ENCODE measurements at regions not wholly inside any gene's neighbourhood (a gene's known extent, or its start where the extent isn't known, plus 50 kb on each side); places are given as distances from the start of the nearest gene placed in this dataset.

DNA sequence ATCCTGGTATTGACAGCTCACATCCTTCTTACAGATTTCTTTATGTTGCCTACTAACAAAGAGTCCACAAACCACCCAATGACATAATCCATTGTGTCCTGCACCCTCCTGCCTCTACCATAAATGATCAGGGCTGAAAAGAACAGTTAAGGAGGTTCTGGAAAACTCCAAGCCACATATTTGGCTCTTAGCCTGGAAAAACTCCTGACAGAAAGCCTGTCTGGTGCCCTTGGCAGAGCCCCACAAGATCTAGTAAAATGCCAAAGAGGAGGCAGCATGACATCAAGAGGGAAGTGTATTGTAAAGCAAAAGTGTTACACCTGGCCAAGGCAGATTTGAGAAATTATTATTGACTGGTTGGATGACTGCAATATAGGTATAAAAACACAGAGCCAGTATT lies 126.4 kb upstream of the VGLL2 start:
- Histone ChIP-seq H3K27me3 (ENCODE audit: control insufficient read depth in 4 of 4, insufficient read depth in 4 of 4, low read length in 3 of 4) (no peaks in the 10 kb centered on the region), H3K4me1 (ENCODE audit: control insufficient read depth in 4 of 4, insufficient read depth in 4 of 4, low read length in 3 of 4) (no peaks in the 10 kb centered on the region), H3K9ac (ENCODE audit: low read depth in 1 of 2, low read length in 2 of 2) (no peak overlapping the region), H3K36me3 (ENCODE audit: control insufficient read depth in 4 of 4, insufficient read depth in 3 of 4, low read depth in 1 of 4, low read length in 3 of 4) (no peaks in the 10 kb centered on the region), H3K27ac (ENCODE audit: low read depth in 1 of 2, low read length in 2 of 2) (no peak overlapping the region), H3K4me3 (ENCODE audit: low read depth in 1 of 3, low read length in 3 of 3) (no peak overlapping the region), H3K9me3 (ENCODE audit: control insufficient read depth in 4 of 4, low read length in 3 of 4) (no peaks in the 10 kb centered on the region)
- TF ChIP-seq, protein P1, sequence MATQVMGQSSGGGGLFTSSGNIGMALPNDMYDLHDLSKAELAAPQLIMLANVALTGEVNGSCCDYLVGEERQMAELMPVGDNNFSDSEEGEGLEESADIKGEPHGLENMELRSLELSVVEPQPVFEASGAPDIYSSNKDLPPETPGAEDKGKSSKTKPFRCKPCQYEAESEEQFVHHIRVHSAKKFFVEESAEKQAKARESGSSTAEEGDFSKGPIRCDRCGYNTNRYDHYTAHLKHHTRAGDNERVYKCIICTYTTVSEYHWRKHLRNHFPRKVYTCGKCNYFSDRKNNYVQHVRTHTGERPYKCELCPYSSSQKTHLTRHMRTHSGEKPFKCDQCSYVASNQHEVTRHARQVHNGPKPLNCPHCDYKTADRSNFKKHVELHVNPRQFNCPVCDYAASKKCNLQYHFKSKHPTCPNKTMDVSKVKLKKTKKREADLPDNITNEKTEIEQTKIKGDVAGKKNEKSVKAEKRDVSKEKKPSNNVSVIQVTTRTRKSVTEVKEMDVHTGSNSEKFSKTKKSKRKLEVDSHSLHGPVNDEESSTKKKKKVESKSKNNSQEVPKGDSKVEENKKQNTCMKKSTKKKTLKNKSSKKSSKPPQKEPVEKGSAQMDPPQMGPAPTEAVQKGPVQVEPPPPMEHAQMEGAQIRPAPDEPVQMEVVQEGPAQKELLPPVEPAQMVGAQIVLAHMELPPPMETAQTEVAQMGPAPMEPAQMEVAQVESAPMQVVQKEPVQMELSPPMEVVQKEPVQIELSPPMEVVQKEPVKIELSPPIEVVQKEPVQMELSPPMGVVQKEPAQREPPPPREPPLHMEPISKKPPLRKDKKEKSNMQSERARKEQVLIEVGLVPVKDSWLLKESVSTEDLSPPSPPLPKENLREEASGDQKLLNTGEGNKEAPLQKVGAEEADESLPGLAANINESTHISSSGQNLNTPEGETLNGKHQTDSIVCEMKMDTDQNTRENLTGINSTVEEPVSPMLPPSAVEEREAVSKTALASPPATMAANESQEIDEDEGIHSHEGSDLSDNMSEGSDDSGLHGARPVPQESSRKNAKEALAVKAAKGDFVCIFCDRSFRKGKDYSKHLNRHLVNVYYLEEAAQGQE (IDR thresholded peaks at IDR 0.05) = no peak
- no peak for DNase-seq (ENCODE audit: low spot score)

DNA sequence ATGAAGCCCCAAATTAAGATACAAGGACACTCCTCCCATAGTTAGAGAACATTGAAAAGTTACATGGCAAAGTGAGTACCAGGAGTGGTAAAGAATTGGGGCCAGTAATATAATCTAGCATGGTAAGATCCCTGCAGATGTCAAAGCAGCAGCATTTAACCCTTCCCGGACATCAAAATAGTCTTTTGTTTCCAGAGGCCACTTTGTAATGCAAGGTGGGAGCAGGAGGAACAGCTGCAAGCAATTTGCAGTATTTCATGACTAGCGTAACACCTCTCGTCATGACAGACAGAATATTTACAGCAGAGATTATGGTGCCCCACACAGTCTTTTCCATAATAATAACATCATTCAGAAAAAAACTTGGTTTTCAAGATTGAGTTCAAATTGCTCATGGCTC lies 123.2 kb upstream of the VGLL2 start:
- 74% methylated on average over 3 of the region's 3 CpGs for WGBS
- no peaks in the 10 kb centered on the region for H3K9me3 ChIP-seq (ENCODE audit: control insufficient read depth in 4 of 4, low read length in 3 of 4)
- no peak overlapping the region for H3K4me3 ChIP-seq (ENCODE audit: low read depth in 1 of 3, low read length in 3 of 3)
- TF ChIP-seq HNF4G (IDR thresholded peaks at IDR 0.05) = no peak
- TF ChIP-seq FOXA1 (IDR thresholded peaks at IDR 0.05) = no peak
- TF ChIP-seq EGR1 (IDR thresholded peaks at IDR 0.05; ENCODE audit: low read depth in 2 of 2) = no peak
- TF ChIP-seq, protein P2, sequence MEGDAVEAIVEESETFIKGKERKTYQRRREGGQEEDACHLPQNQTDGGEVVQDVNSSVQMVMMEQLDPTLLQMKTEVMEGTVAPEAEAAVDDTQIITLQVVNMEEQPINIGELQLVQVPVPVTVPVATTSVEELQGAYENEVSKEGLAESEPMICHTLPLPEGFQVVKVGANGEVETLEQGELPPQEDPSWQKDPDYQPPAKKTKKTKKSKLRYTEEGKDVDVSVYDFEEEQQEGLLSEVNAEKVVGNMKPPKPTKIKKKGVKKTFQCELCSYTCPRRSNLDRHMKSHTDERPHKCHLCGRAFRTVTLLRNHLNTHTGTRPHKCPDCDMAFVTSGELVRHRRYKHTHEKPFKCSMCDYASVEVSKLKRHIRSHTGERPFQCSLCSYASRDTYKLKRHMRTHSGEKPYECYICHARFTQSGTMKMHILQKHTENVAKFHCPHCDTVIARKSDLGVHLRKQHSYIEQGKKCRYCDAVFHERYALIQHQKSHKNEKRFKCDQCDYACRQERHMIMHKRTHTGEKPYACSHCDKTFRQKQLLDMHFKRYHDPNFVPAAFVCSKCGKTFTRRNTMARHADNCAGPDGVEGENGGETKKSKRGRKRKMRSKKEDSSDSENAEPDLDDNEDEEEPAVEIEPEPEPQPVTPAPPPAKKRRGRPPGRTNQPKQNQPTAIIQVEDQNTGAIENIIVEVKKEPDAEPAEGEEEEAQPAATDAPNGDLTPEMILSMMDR (IDR thresholded peaks at IDR 0.05; ENCODE audit: low read depth, low read length, missing input control) = no peak
- TF ChIP-seq HNF4A (conservative IDR thresholded peaks at IDR 0.05) = no peak
- TF ChIP-seq TAF1 (conservative IDR thresholded peaks at IDR 0.05) = no peak
- TF ChIP-seq, protein P3, sequence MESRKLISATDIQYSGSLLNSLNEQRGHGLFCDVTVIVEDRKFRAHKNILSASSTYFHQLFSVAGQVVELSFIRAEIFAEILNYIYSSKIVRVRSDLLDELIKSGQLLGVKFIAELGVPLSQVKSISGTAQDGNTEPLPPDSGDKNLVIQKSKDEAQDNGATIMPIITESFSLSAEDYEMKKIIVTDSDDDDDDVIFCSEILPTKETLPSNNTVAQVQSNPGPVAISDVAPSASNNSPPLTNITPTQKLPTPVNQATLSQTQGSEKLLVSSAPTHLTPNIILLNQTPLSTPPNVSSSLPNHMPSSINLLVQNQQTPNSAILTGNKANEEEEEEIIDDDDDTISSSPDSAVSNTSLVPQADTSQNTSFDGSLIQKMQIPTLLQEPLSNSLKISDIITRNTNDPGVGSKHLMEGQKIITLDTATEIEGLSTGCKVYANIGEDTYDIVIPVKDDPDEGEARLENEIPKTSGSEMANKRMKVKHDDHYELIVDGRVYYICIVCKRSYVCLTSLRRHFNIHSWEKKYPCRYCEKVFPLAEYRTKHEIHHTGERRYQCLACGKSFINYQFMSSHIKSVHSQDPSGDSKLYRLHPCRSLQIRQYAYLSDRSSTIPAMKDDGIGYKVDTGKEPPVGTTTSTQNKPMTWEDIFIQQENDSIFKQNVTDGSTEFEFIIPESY (IDR thresholded peaks at IDR 0.05) = no peak
- no peak for TF ChIP-seq SP1 (IDR thresholded peaks at IDR 0.05)
- TF ChIP-seq YY1 (IDR thresholded peaks at IDR 0.05) = no peak
- no peak for TF ChIP-seq NR2F2 (IDR thresholded peaks at IDR 0.05)
- H3K27me3 ChIP-seq (ENCODE audit: control insufficient read depth in 4 of 4, insufficient read depth in 4 of 4, low read length in 3 of 4) = no peaks in the 10 kb centered on the region
- no peaks in the 10 kb centered on the region for H3K4me1 ChIP-seq (ENCODE audit: control insufficient read depth in 4 of 4, insufficient read depth in 4 of 4, low read length in 3 of 4)
- DNase-seq (ENCODE audit: low spot score) = no peak
- no peaks in the 10 kb centered on the region for H3K36me3 ChIP-seq (ENCODE audit: control insufficient read depth in 4 of 4, insufficient read depth in 3 of 4, low read depth in 1 of 4, low read length in 3 of 4)
- H3K27ac ChIP-seq (ENCODE audit: low read depth in 1 of 2, low read length in 2 of 2) = no peak overlapping the region
- no peak overlapping the region for H3K9ac ChIP-seq (ENCODE audit: low read depth in 1 of 2, low read length in 2 of 2)

DNA sequence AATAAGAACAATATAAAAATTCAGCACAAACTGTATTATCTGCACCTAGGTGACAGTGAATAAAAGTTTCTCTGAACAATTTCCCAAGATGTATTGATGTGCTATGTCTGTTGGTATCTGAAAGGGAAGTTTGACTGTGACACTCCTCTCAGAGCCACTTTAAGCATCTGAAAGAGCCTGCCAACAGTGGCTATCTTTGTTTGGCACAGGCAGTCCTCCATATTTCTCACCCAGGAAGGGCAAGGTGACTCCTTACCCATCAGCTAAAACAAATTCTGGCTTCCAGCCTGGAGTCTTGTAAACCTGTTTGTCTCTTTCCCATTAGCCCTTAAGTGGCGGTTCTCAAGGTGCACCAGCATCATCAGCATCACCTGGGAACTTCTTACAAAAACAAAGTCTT lies 122.4 kb upstream of the VGLL2 start:
- 68% methylated on average over 1 of the region's 1 CpG for WGBS
- Histone ChIP-seq H3K9me3 (ENCODE audit: control insufficient read depth in 4 of 4, low read length in 3 of 4) (no peaks in the 10 kb centered on the region), H3K4me1 (ENCODE audit: control insufficient read depth in 4 of 4, insufficient read depth in 4 of 4, low read length in 3 of 4) (no peaks in the 10 kb centered on the region), H3K27me3 (ENCODE audit: control insufficient read depth in 4 of 4, insufficient read depth in 4 of 4, low read length in 3 of 4) (no peaks in the 10 kb centered on the region), H3K9ac (ENCODE audit: low read depth in 1 of 2, low read length in 2 of 2) (no peak overlapping the region), H3K4me3 (ENCODE audit: low read depth in 1 of 3, low read length in 3 of 3) (no peak overlapping the region), H3K36me3 (ENCODE audit: control insufficient read depth in 4 of 4, insufficient read depth in 3 of 4, low read depth in 1 of 4, low read length in 3 of 4) (no peaks in the 10 kb centered on the region), H3K27ac (ENCODE audit: low read depth in 1 of 2, low read length in 2 of 2) (no peak overlapping the region)
- no peak for DNase-seq (ENCODE audit: low spot score)
- TF ChIP-seq EGR1 (IDR thresholded peaks at IDR 0.05; ENCODE audit: low read depth in 2 of 2) (no peak), JUND (IDR thresholded peaks at IDR 0.05) (no peak), HNF4A (conservative IDR thresholded peaks at IDR 0.05) (no peak), RXRA (IDR thresholded peaks at IDR 0.05) (no peak)
- TF ChIP-seq, protein P4, sequence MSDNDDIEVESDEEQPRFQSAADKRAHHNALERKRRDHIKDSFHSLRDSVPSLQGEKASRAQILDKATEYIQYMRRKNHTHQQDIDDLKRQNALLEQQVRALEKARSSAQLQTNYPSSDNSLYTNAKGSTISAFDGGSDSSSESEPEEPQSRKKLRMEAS (IDR thresholded peaks at IDR 0.05) = no peak
